ENCODE measurements at regions not wholly inside any gene's neighbourhood (a gene's known extent, or its start where the extent isn't known, plus 50 kb on each side); places are given as distances from the start of the nearest gene placed in this dataset.

GRCh38 chr15:77808075-77808474, 175.4 kb upstream of the LINGO1 start:
- no peak for TF ChIP-seq CTCF (IDR thresholded peaks at IDR 0.05)
- no peak for TF ChIP-seq POLR2AphosphoS5 (IDR thresholded peaks at IDR 0.05)
